ENCODE measurements at regions not wholly inside any gene's neighbourhood (a gene's known extent, or its start where the extent isn't known, plus 50 kb on each side); places are given as distances from the start of the nearest gene placed in this dataset.

GRCh38 chr13:55576389-55576788, 1564.3 kb upstream of the PRR20A start:
- no peak for TF ChIP-seq CTCF (IDR thresholded peaks at IDR 0.05)
- no peak for TF ChIP-seq POLR2A (IDR thresholded peaks at IDR 0.05)

Data from stomach (tissue), 4 donors.